GM23338 (cell line): ENCODE measurements at regions not wholly inside any gene's neighbourhood (a gene's known extent, or its start where the extent isn't known, plus 50 kb on each side); places are given as distances from the start of the nearest gene placed in this dataset.

Source experiments
- ATAC-seq: fragments of 200-7000 bp; cut with Tn5 transposase; 3 replicates; pipeline ENCODE4 v1.9.1; 2020
- DNase-seq: peaks from one replicate; pipeline ENCODE4 v3.0.0-alpha.2; 2015; ENCODE audit warnings: low spot score
- H2AFZ ChIP-seq: fragments of 200-600 bp; sonication (generic); 2 replicates; pipeline ENCODE4 v1.8.0; 2016; ENCODE audit warnings: antibody characterized with exemption, mild to moderate bottlenecking, moderate library complexity
- H3F3A ChIP-seq: fragments of 200-600 bp; sonication (generic); replicated peaks from 2 replicates; pipeline ENCODE4 v1.8.0; 2017; ENCODE audit warnings: antibody characterized with exemption, mixed run types, low read depth
- H3K27ac ChIP-seq: fragments of 200-600 bp; sonication (generic); 2 replicates; pipeline ENCODE4 v1.6.1; 2016; ENCODE audit warnings: low read depth
- H3K27me3 ChIP-seq: fragments of 200-600 bp; sonication (generic); 2 replicates; pipeline ENCODE4 v1.8.0; 2016; ENCODE audit warnings: mild to moderate bottlenecking, mixed run types, moderate library complexity; ENCODE audit not compliant: insufficient read depth
- H3K36me3 ChIP-seq: fragments of 200-600 bp; sonication (generic); 2 replicates; pipeline ENCODE4 v1.8.0; 2016; ENCODE audit warnings: mild to moderate bottlenecking; ENCODE audit not compliant: insufficient read depth
- H3K4me1 ChIP-seq: fragments of 200-600 bp; sonication (generic); 2 replicates; pipeline ENCODE4 v1.8.0; 2016; ENCODE audit warnings: mild to moderate bottlenecking, moderate library complexity; ENCODE audit not compliant: insufficient read depth
- H3K4me2 ChIP-seq: fragments of 200-600 bp; sonication (generic); 2 replicates; pipeline ENCODE4 v1.7.1; 2017; ENCODE audit warnings: mixed run types
- H3K4me3 ChIP-seq: fragments of 200-600 bp; sonication (generic); 2 replicates; pipeline ENCODE4 v1.6.1; 2016; ENCODE audit warnings: mixed run types
- H3K79me2 ChIP-seq: fragments of 200-600 bp; sonication (generic); replicated peaks from 2 replicates; pipeline ENCODE4 v1.8.0; 2017; ENCODE audit warnings: mild to moderate bottlenecking; ENCODE audit not compliant: insufficient read depth
- H3K9me2 ChIP-seq: fragments of 200-600 bp; sonication (generic); 2 replicates; pipeline ENCODE4 v1.8.0; 2017; ENCODE audit not compliant: insufficient read depth
- H4K20me1 ChIP-seq: fragments of 200-600 bp; sonication (generic); replicated peaks from 2 replicates; pipeline ENCODE4 v1.8.0; 2017; ENCODE audit warnings: mild to moderate bottlenecking; ENCODE audit not compliant: insufficient read depth
- H3K27ac Mint-ChIP-seq: 2 replicates; pipeline ENCODE4 v1.8.0; 2020; ENCODE audit warnings: inconsistent platforms, mild to moderate bottlenecking, moderate library complexity, mixed read lengths
- H3K27me3 Mint-ChIP-seq: 3 replicates; pipeline ENCODE4 v1.8.0; 2022; ENCODE audit warnings: low read depth, mild to moderate bottlenecking, moderate library complexity, mixed read lengths, inconsistent platforms; ENCODE audit not compliant: insufficient read depth, poor library complexity
- H3K36me3 Mint-ChIP-seq: 3 replicates; pipeline ENCODE4 v1.8.0; 2021; ENCODE audit warnings: low read depth, mild to moderate bottlenecking, inconsistent platforms, moderate library complexity, mixed read lengths
- H3K4me1 Mint-ChIP-seq: 3 replicates; pipeline ENCODE4 v1.8.0; 2020; ENCODE audit warnings: mild to moderate bottlenecking, inconsistent platforms, mixed read lengths
- H3K4me3 Mint-ChIP-seq: 3 replicates; pipeline ENCODE4 v1.8.0; 2021; ENCODE audit warnings: moderate library complexity, mild to moderate bottlenecking, inconsistent platforms, mixed read lengths
- H3K9me3 Mint-ChIP-seq: 3 replicates; pipeline ENCODE4 v1.8.0; 2020; ENCODE audit warnings: moderate library complexity, mild to moderate bottlenecking, inconsistent platforms, mixed read lengths
- CTCF ChIP-seq, 2 experiments: fragments of 200-600 bp in 1 of 2; sonication (generic) in 1 of 2; conservative IDR thresholded peaks; 2 replicates each; pipeline versions ENCODE4 v1.5.1 to v1.6.1; 2016 to 2017; ENCODE audit warnings: antibody characterized with exemption in 2 of 2, low read depth in 2 of 2, mild to moderate bottlenecking in 2 of 2, moderate library complexity in 1 of 2
- JUNB ChIP-seq: IDR thresholded peaks from one replicate; pipeline ENCODE4 v1.6.1; 2016; ENCODE audit warnings: antibody characterized with exemption; ENCODE audit not compliant: unreplicated experiment
- NANOG ChIP-seq: IDR thresholded peaks from 2 replicates; pipeline ENCODE4 v1.6.1; 2016; ENCODE audit warnings: antibody characterized with exemption, borderline replicate concordance
- POLR2AphosphoS5 ChIP-seq: IDR thresholded peaks from 2 replicates; pipeline ENCODE4 v1.6.1; 2016; ENCODE audit warnings: antibody characterized with exemption, low read depth
- ZNF114 ChIP-seq: fragments of 250-450 bp; sonication (Bioruptor Pico); IDR thresholded peaks from 2 replicates; pipeline ENCODE4 v1.5.0; 2020; ENCODE audit warnings: mild to moderate bottlenecking, moderate library complexity
- ZNF331 ChIP-seq: fragments of 250-450 bp; sonication (Bioruptor Pico); IDR thresholded peaks from 2 replicates; pipeline ENCODE4 v1.5.0; 2020; ENCODE audit warnings: low read depth, mild to moderate bottlenecking, moderate library complexity
- ZNF462 ChIP-seq: fragments of 250-450 bp; sonication (Bioruptor Pico); IDR thresholded peaks from 2 replicates; pipeline ENCODE4 v1.5.0; 2020; ENCODE audit warnings: mild to moderate bottlenecking, moderate library complexity

GRCh38 chr7:24025765-24026164 is 258.2 kb upstream of the NPY start (continued):
- TF ChIP-seq ZNF462 (CRISPR knock-in tag) (no peak), NANOG (no peak), JUNB (no peak), POLR2AphosphoS5 (no peak), CTCF (conservative IDR thresholded peaks at IDR 0.05; ENCODE audit: low read depth in 2 of 2) (no peak)

DNA sequence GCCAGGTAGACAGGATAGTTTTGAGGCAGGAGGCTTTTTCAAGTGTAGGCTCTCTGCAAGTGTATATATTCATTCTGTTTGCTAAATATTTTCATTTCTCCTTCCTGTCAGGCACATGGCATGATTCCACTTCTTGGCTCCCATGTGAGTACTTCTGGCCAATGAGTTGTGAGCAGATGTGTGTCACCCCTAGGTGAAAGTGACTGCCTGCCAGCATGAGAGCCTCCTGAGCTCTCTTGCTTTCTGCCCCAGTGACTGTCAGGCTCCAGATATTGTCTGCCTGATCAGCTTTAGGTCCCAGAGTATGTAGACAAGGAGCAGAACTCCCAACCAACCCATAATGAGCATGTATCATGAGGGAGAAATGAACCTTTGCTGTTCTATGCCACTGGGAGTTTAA is 257.6 kb upstream of the NPY start:
- no peak for ATAC-seq
- H3K9me2 ChIP-seq, result peaks cover 17% of the 10 kb centered on the region; the same call in 1 of the 2 replicates
- H2AFZ ChIP-seq, result no peak overlapping the region
- Mint-ChIP-seq H3K4me3 (no peak overlapping the region), H3K9me3 (no peaks in the 10 kb centered on the region), H3K36me3 (no peaks in the 10 kb centered on the region), H3K4me1 (peaks cover 10% of the 10 kb centered on the region), H3K27ac (no peak overlapping the region), H3K27me3 (no peaks in the 10 kb centered on the region)
- H3K36me3 ChIP-seq, result no peaks in the 10 kb centered on the region
- H3K27me3 ChIP-seq, result no peaks in the 10 kb centered on the region
- H3K4me2 ChIP-seq, result no peak overlapping the region
- no peak overlapping the region for H3K27ac ChIP-seq
- H4K20me1 ChIP-seq, result no peaks in the 10 kb centered on the region
- no peaks in the 10 kb centered on the region for H3K79me2 ChIP-seq
- H3F3A ChIP-seq, result no peaks in the 10 kb centered on the region
- H3K4me3 ChIP-seq, result no peak overlapping the region
- peaks cover 7% of the 10 kb centered on the region; the same call in 1 of the 2 replicates for H3K4me1 ChIP-seq
- DNase-seq, result no peak
- TF ChIP-seq ZNF114 (CRISPR knock-in tag) (no peak), ZNF462 (CRISPR knock-in tag) (no peak), POLR2AphosphoS5 (no peak), ZNF331 (no peak)
